Lower lobe of right lung (tissue), 2 donors: ENCODE measurements at regions not wholly inside any gene's neighbourhood (a gene's known extent, or its start where the extent isn't known, plus 50 kb on each side); places are given as distances from the start of the nearest gene placed in this dataset.
"Not testable (repeated sequence)": the region's sequence is repeated elsewhere in the genome, so short reads cannot be mapped to it uniquely, and the experiment has no call there.

Experiments
- ATAC-seq, 2 donors: fragments of 200-7000 bp; cut with Tn5 transposase; one replicate each; pipeline ENCODE4 v1.9.1; 2020 to 2022; ENCODE audit warnings: mild to moderate bottlenecking in 2 of 2, moderate library complexity in 2 of 2
- DNase-seq: peaks from one replicate; pipeline ENCODE4 v3.0.0-alpha.2; 2020
- H3K27ac ChIP-seq: fragments of 200-600 bp; one replicate; pipeline ENCODE4 v1.8.0; 2022
- H3K27me3 ChIP-seq: fragments of 200-600 bp; one replicate; pipeline ENCODE4 v1.8.0; 2022; ENCODE audit warnings: low read depth
- H3K36me3 ChIP-seq: fragments of 200-600 bp; one replicate; pipeline ENCODE4 v1.8.0; 2022; ENCODE audit warnings: mild to moderate bottlenecking
- H3K4me1 ChIP-seq: fragments of 200-600 bp; one replicate; pipeline ENCODE4 v1.8.0; 2022
- H3K4me3 ChIP-seq: fragments of 200-600 bp; one replicate; pipeline ENCODE4 v1.8.0; 2022; ENCODE audit warnings: mild to moderate bottlenecking
- H3K9me3 ChIP-seq: fragments of 200-600 bp; one replicate; pipeline ENCODE4 v1.8.0; 2022
- CTCF ChIP-seq: fragments of 200-600 bp; IDR thresholded peaks from one replicate; pipeline ENCODE4 v1.8.0; 2022; ENCODE audit warnings: antibody characterized with exemption, mild to moderate bottlenecking
- intact Hi-C: fragments of 100-400 bp; cut with DNase I; formaldehyde crosslinking; loops from one replicate; pipeline ENCODE4 v1.11.0; 2022
- donor health status: DM: no; HTN: yes; CAD: no; lungs with severe emphysema.

- ATAC-seq (no peak), DNase-seq (no peak)
- intact Hi-C loops: no loop called here
- Histone ChIP-seq H3K27me3 (peaks cover 3% of the 10 kb centered on the region), H3K4me1 (peaks cover 9% of the 10 kb centered on the region), H3K36me3 (no peaks in the 10 kb centered on the region), H3K4me3 (no peak overlapping the region), H3K9me3 (no peaks in the 10 kb centered on the region), H3K27ac (no peak overlapping the region)
- no peak for TF ChIP-seq CTCF
Measured at GRCh38 chr6:33892581-33893346, 89.0 kb upstream of the MLN start.

GRCh38 chr6:33888664-33889200, 84.9 kb upstream of the MLN start:
- H3K36me3 ChIP-seq: no peaks in the 10 kb centered on the region
- peaks cover 3% of the 10 kb centered on the region for H3K27me3 ChIP-seq
- intact Hi-C loops: no loop called here
- no peaks in the 10 kb centered on the region for H3K9me3 ChIP-seq
- ATAC-seq (no peak), DNase-seq (no peak)
- H3K4me3 ChIP-seq: no peak overlapping the region
- peaks cover 3% of the 10 kb centered on the region for H3K4me1 ChIP-seq
- H3K27ac ChIP-seq: no peak overlapping the region
- no peak for TF ChIP-seq CTCF

- H3K27me3 ChIP-seq: peaks cover 3% of the 10 kb centered on the region
- no peak overlapping the region for H3K27ac ChIP-seq
- ATAC-seq (no peak), DNase-seq (no peak)
- H3K36me3 ChIP-seq: no peaks in the 10 kb centered on the region
- intact Hi-C loops: no loop called here
- H3K4me1 ChIP-seq: peaks cover 3% of the 10 kb centered on the region
- TF ChIP-seq CTCF: no peak
- no peaks in the 10 kb centered on the region for H3K9me3 ChIP-seq
- H3K4me3 ChIP-seq: no peak overlapping the region
Measured at GRCh38 chr6:33888183-33888582, 84.4 kb upstream of the MLN start.

- H3K36me3 ChIP-seq: no peaks in the 10 kb centered on the region
- TF ChIP-seq CTCF: no peak
- H3K4me1 ChIP-seq: peaks cover 3% of the 10 kb centered on the region
- intact Hi-C loops: no loop called here
- DNase-seq (no peak), ATAC-seq (peak; percentile 40 to 49)
- H3K27ac ChIP-seq: no peak overlapping the region
- no peak overlapping the region for H3K4me3 ChIP-seq
- H3K9me3 ChIP-seq: no peaks in the 10 kb centered on the region
- H3K27me3 ChIP-seq: no peaks in the 10 kb centered on the region
Measured at GRCh38 chr6:33886673-33887144, 82.9 kb upstream of the MLN start.

- Histone ChIP-seq H3K9me3 (no peaks in the 10 kb centered on the region), H3K27me3 (no peaks in the 10 kb centered on the region), H3K4me1 (peaks cover 3% of the 10 kb centered on the region), H3K27ac (no peak overlapping the region), H3K4me3 (no peak overlapping the region), H3K36me3 (no peaks in the 10 kb centered on the region)
- DNase-seq (no peak), ATAC-seq (peak; percentile 38 to 55)
- intact Hi-C loops: no loop called here
- no peak for TF ChIP-seq CTCF
Measured at GRCh38 chr6:33885132-33886057, 81.6 kb upstream of the MLN start.

- H3K27ac ChIP-seq, ATAC-seq, H3K9me3 ChIP-seq, H3K36me3 ChIP-seq, DNase-seq, intact Hi-C loops, H3K4me3 ChIP-seq, H3K27me3 ChIP-seq, H3K4me1 ChIP-seq: not testable (repeated sequence)
Measured at GRCh38 chr6:33883621-33884020, 79.8 kb upstream of the MLN start.
